A549 (cell line): ENCODE measurements at regions not wholly inside any gene's neighbourhood (a gene's known extent, or its start where the extent isn't known, plus 50 kb on each side); places are given as distances from the start of the nearest gene placed in this dataset.

ENCODE experiments used
- BCL3 ChIP-seq: fragments of >200 bp; sonication (Bioruptor Twin); formaldehyde crosslinking; IDR thresholded peaks from 3 replicates; pipeline ENCODE4 v1.6.1; 2016
- CTCF ChIP-seq: fragments of >200 bp; sonication (Bioruptor Twin); formaldehyde crosslinking; IDR thresholded peaks from 3 replicates; pipeline ENCODE4 v1.5.1; 2016
- MAFK ChIP-seq: fragments of 450-650 bp; IDR thresholded peaks from 2 replicates; pipeline ENCODE4 v1.6.1; 2014; ENCODE audit not compliant: partially characterized antibody
- MAX ChIP-seq: IDR thresholded peaks from 2 replicates; pipeline ENCODE4 v1.6.1; 2012
- PBX3 ChIP-seq: IDR thresholded peaks from 2 replicates; pipeline ENCODE4 v1.6.1; 2012
- RAD21 ChIP-seq, 2 experiments: fragments of >200 bp in 1 of 2; sonication (Bioruptor Twin) in 1 of 2; formaldehyde crosslinking in 1 of 2; IDR thresholded peaks in 1 of 2; conservative IDR thresholded peaks in 1 of 2; 2 replicates in 1 of 2; 3 replicates in 1 of 2; pipeline ENCODE4 v1.6.1; 2012 to 2018; ENCODE audit warnings: inconsistent platforms in 1 of 2
- REST ChIP-seq: fragments of 200-600 bp; sonication (generic); IDR thresholded peaks from 2 replicates; pipeline ENCODE4 v1.6.1; 2016; ENCODE audit warnings: antibody characterized with exemption, mild to moderate bottlenecking, moderate library complexity

- TF ChIP-seq PBX3 = no peak
- TF ChIP-seq REST = no peak
- TF ChIP-seq MAFK = no peak
- TF ChIP-seq RAD21 (conservative IDR thresholded peaks at IDR 0.05 in 1 of 2, IDR thresholded peaks at IDR 0.05 in 1 of 2) = no peak
- no peak for TF ChIP-seq BCL3
- TF ChIP-seq MAX = peak; percentile 72
- no peak for TF ChIP-seq CTCF
Observed at GRCh38 chr9:107749787-107750444, 260.3 kb upstream of the KLF4 start.
